Karpas-422 (cell line): ENCODE measurements at regions not wholly inside any gene's neighbourhood (a gene's known extent, or its start where the extent isn't known, plus 50 kb on each side); places are given as distances from the start of the nearest gene placed in this dataset.

ENCODE experiments used
- DNase-seq: peaks from one replicate; pipeline ENCODE4 v3.0.0-alpha.2; 2015
- H2AFZ ChIP-seq: fragments of 200-600 bp; sonication (generic); 2 replicates; pipeline ENCODE4 v1.6.1; 2014; ENCODE audit warnings: antibody characterized with exemption, low read length, mixed read lengths
- H3K27ac ChIP-seq: fragments of 200-600 bp; sonication (generic); 2 replicates; pipeline ENCODE4 v1.5.1; 2014; ENCODE audit warnings: mild to moderate bottlenecking, low read length, moderate library complexity
- H3K27me3 ChIP-seq: fragments of 200-600 bp; sonication (generic); 2 replicates; pipeline ENCODE4 v1.6.1; 2014; ENCODE audit warnings: low read length, mixed read lengths
- H3K36me3 ChIP-seq: fragments of 200-600 bp; sonication (generic); 2 replicates; pipeline ENCODE4 v1.6.1; 2014; ENCODE audit warnings: low read length, mixed read lengths; ENCODE audit not compliant: insufficient read depth
- H3K4me1 ChIP-seq: fragments of 200-600 bp; sonication (generic); 2 replicates; pipeline ENCODE4 v1.6.1; 2014; ENCODE audit warnings: mild to moderate bottlenecking, low read length, mixed read lengths
- H3K4me2 ChIP-seq: fragments of 200-600 bp; sonication (generic); 2 replicates; pipeline ENCODE4 v1.6.1; 2014; ENCODE audit warnings: low read length, low read depth, mild to moderate bottlenecking; ENCODE audit not compliant: poor library complexity, severe bottlenecking
- H3K4me3 ChIP-seq: fragments of 200-600 bp; sonication (generic); 2 replicates; pipeline ENCODE4 v1.5.1; 2014; ENCODE audit warnings: mild to moderate bottlenecking, antibody characterized with exemption, low read length, mixed read lengths
- H3K79me2 ChIP-seq: fragments of 200-600 bp; sonication (generic); 2 replicates; pipeline ENCODE4 v1.6.1; 2014; ENCODE audit warnings: mild to moderate bottlenecking, low read length, mixed read lengths
- H3K9ac ChIP-seq: fragments of 200-600 bp; sonication (generic); 2 replicates; pipeline ENCODE4 v1.6.0; 2014; ENCODE audit warnings: low read length
- H3K9me2 ChIP-seq: fragments of 200-600 bp; sonication (generic), shearing (Covaris generic); replicated peaks from 2 replicates; pipeline ENCODE4 v1.6.0; 2014; ENCODE audit warnings: mild to moderate bottlenecking, low read length, moderate library complexity; ENCODE audit not compliant: insufficient read depth
- H3K9me3 ChIP-seq: fragments of 300-700, 200-600 bp; sonication (generic); 2 replicates; pipeline ENCODE4 v1.6.1; 2014; ENCODE audit warnings: low read length, mixed read lengths
- H4K20me1 ChIP-seq: fragments of 200-600 bp; sonication (generic); 2 replicates; pipeline ENCODE4 v1.6.1; 2014; ENCODE audit warnings: mild to moderate bottlenecking, antibody characterized with exemption, low read length, low read depth; ENCODE audit not compliant: insufficient read depth

DNA sequence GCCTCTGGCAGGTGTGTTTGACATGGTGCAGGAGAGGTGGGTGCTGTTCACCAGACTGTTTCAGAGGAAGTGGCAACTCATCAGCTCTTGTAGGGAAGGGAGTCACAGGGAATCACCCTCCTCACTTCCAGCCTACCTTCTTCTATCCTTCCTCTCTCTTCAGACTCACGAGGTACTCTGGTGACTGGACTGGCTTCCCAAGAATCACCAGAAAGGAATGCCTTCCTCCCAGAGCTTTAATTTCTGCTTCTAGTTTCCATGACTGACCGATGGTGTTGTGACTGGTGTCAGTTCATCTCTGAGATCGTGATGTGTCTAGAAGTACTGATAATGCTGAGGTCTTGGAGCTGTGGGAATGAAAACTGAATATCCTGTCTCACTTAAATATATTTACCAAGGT lies 247.3 kb downstream of the KCTD12 start:
- H3K9me2 ChIP-seq, result no peaks in the 10 kb centered on the region

DNA sequence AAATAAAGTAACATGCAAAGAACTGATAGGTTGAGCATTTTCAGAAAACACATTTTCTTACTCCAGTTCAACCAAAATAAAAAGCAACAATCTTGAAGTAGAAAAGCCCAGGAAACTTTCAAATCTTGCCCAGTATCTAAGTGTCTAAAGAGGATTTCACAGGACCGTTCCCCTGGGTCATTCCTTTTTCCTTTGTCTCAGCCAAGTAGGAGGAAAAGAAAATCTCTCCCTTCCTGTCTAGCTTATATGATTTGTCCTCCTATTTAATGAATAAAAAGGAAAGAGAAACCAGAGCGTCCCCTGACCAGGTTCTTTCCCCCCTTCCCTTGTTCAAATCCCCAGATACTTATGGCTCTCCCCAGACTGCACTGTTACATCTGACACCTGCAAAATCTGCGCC lies 248.0 kb downstream of the KCTD12 start:
- H3K4me2 ChIP-seq, result no peak overlapping the region
- H3K4me1 ChIP-seq, result no peaks in the 10 kb centered on the region
- no peaks in the 10 kb centered on the region for H3K9me2 ChIP-seq
- no peaks in the 10 kb centered on the region for H3K9me3 ChIP-seq
- no peak overlapping the region for H2AFZ ChIP-seq
- no peak overlapping the region for H3K27ac ChIP-seq
- no peaks in the 10 kb centered on the region for H3K36me3 ChIP-seq
- no peak overlapping the region for H3K9ac ChIP-seq
- no peaks in the 10 kb centered on the region for H3K79me2 ChIP-seq
- DNase-seq, result no peak
- H3K4me3 ChIP-seq, result no peak overlapping the region
- no peaks in the 10 kb centered on the region for H3K27me3 ChIP-seq
- H4K20me1 ChIP-seq, result no peaks in the 10 kb centered on the region

More for the DNA sequence above, 247.3 kb downstream of the KCTD12 start:
- H3K27me3 ChIP-seq, result no peaks in the 10 kb centered on the region
- no peaks in the 10 kb centered on the region for H3K36me3 ChIP-seq
- H3K27ac ChIP-seq, result no peak overlapping the region
- no peak overlapping the region for H2AFZ ChIP-seq
- H3K79me2 ChIP-seq, result no peaks in the 10 kb centered on the region
- H3K4me3 ChIP-seq, result no peak overlapping the region
- no peaks in the 10 kb centered on the region for H4K20me1 ChIP-seq
- no peaks in the 10 kb centered on the region for H3K4me1 ChIP-seq
- no peak overlapping the region for H3K4me2 ChIP-seq
- no peak overlapping the region for H3K9ac ChIP-seq
- no peaks in the 10 kb centered on the region for H3K9me3 ChIP-seq
- DNase-seq, result no peak

DNA sequence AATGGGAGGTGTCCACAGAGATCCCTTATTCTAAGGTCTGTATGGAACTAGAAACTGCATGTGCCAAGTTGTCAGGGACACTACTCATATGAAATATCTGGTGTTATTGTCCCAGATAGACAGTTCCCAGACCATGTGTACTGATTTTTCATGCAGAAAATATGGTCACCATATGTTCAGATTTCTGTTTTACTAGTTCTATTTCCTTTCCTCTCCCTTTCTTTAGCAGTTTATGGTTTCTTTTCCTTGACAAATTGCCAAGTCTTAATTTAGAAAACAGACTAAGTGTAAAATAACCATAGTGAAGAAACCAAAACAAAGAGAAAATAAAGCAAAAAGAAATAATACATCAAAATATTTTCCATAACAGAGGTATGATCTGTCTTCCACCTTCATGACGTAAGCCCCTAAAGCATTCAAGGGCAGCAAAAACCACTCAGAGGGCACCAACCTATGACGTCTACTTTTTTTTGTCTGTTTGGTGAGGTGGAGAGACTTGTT lies 248.5 kb downstream of the KCTD12 start:
- Histone ChIP-seq H3K79me2 (no peaks in the 10 kb centered on the region), H2AFZ (no peak overlapping the region), H3K9ac (no peak overlapping the region), H3K4me2 (no peak overlapping the region), H3K4me3 (no peak overlapping the region), H3K4me1 (no peaks in the 10 kb centered on the region), H3K9me3 (no peaks in the 10 kb centered on the region), H4K20me1 (no peaks in the 10 kb centered on the region), H3K36me3 (no peaks in the 10 kb centered on the region), H3K27ac (no peak overlapping the region), H3K27me3 (no peaks in the 10 kb centered on the region), H3K9me2 (no peaks in the 10 kb centered on the region)
- DNase-seq, result no peak

DNA sequence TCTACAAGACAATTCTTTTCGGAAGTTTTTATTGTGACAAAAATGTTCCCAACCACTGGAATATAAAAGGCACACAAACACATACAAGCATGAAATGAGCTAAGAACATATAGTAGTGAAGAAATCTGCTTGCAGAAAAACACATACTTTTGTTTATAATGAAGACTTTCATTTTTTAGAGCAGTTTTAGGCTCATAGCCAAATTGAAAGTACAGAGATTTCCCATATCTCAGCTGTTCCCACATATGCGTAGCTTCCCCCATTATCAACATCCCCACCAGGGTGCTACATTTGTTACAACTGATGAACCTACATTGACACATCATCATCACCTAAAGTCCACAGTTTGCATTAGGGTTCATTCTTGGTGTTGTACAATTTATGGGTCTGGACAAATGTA lies 249.4 kb downstream of the KCTD12 start:
- Histone ChIP-seq H3K79me2 (no peaks in the 10 kb centered on the region), H3K27me3 (no peaks in the 10 kb centered on the region), H4K20me1 (no peaks in the 10 kb centered on the region), H3K9me2 (no peaks in the 10 kb centered on the region), H3K4me3 (no peak overlapping the region), H3K9me3 (no peaks in the 10 kb centered on the region), H2AFZ (no peak overlapping the region), H3K27ac (no peak overlapping the region), H3K4me2 (no peak overlapping the region), H3K4me1 (no peaks in the 10 kb centered on the region), H3K9ac (no peak overlapping the region), H3K36me3 (no peaks in the 10 kb centered on the region)
- DNase-seq, result no peak

DNA sequence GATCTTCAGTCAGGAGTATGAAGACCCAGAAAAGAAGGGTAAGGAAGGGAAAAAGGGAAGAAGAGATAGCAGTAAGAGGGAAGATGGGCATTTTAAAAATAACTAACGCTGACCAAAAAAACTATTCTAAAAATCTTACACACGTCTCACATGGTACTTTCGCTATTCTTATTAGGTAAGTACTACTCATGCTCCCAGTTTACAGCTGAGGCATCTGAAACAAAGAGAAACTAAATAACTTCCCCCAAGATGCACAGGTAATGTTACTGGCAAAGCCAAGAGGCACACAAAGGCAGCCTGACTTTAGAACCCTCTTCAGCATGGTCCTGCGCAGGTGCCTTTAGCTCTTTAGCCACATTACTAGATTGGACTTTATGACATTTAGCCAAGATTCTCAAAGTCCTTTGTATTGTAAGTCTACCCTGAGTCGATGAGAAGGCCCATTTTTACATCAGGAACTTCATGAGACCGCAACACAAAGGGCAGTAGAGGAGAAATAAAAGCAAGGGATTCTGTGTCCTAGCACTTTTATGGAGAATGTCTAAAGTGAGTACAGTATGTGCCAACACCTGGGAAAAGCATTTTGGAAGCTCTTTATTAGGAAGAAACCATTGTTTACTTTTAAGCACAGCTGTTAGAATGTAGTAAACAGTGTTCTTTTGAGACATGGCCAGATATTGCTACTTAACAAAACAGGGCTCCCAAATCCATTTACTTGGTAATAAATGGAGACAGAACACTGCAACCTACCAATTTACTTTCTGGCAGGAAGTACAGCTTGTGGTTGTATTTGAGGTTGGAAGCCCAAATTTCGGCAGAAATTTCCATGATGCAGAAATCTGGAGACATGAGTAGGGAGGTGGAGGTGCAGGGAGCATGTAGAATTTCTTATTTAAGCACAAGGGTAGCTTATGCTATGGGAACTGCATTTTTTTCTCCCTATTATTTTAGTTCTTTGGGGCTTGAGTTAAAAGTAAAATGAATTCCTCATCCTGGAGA lies 250.7 kb downstream of the KCTD12 start:
- Histone ChIP-seq H3K27ac (no peak overlapping the region), H3K36me3 (no peaks in the 10 kb centered on the region), H2AFZ (no peak overlapping the region), H3K79me2 (no peaks in the 10 kb centered on the region), H4K20me1 (no peaks in the 10 kb centered on the region), H3K9ac (no peak overlapping the region), H3K27me3 (no peaks in the 10 kb centered on the region), H3K9me3 (no peaks in the 10 kb centered on the region), H3K4me2 (no peak overlapping the region), H3K9me2 (no peaks in the 10 kb centered on the region), H3K4me1 (no peaks in the 10 kb centered on the region), H3K4me3 (no peak overlapping the region)
- DNase-seq, result no peak

DNA sequence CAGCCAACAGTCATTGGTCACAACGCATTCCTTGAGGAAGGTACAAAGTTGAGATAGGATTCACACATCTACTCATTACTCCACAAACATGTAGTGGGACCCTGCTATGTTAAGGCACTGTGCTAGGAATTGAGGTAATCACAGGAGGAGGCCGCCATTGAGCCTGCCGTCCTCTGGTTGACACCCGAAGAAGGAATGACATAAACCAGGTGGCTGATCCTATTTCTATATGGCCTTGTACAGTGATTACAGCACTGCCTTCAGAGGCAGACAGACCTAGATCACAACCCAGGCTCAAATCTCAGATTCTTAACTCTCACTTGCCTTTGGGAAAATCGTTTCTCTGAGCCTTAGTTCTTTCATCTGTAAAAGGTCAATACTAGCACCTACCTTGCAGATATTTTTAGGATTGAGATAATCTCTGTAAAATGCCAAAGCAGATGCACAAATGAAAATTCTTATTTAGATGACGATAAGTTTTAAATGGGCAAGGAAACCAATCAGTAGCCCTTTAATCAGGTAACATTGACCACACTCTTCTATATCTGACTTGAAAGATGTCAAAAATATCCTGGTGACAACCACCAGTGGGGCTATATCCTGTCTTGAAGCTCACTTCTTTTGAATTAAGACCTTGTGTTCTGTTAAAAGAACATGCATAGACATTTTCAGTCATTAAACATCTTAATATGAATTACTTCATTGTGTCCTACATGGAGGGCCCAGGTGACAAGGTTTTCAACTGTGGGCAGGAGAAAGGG lies 251.6 kb downstream of the KCTD12 start:
- no peaks in the 10 kb centered on the region for H3K36me3 ChIP-seq
- no peak overlapping the region for H3K27ac ChIP-seq
- no peak overlapping the region for H3K4me3 ChIP-seq
- H3K4me1 ChIP-seq, result no peaks in the 10 kb centered on the region
- no peak overlapping the region for H3K9ac ChIP-seq
- H3K27me3 ChIP-seq, result no peaks in the 10 kb centered on the region
- H3K79me2 ChIP-seq, result no peaks in the 10 kb centered on the region
- no peaks in the 10 kb centered on the region for H3K9me3 ChIP-seq
- no peak overlapping the region for H3K4me2 ChIP-seq
- H3K9me2 ChIP-seq, result no peaks in the 10 kb centered on the region
- no peaks in the 10 kb centered on the region for H4K20me1 ChIP-seq
- no peak overlapping the region for H2AFZ ChIP-seq
- DNase-seq, result no peak

DNA sequence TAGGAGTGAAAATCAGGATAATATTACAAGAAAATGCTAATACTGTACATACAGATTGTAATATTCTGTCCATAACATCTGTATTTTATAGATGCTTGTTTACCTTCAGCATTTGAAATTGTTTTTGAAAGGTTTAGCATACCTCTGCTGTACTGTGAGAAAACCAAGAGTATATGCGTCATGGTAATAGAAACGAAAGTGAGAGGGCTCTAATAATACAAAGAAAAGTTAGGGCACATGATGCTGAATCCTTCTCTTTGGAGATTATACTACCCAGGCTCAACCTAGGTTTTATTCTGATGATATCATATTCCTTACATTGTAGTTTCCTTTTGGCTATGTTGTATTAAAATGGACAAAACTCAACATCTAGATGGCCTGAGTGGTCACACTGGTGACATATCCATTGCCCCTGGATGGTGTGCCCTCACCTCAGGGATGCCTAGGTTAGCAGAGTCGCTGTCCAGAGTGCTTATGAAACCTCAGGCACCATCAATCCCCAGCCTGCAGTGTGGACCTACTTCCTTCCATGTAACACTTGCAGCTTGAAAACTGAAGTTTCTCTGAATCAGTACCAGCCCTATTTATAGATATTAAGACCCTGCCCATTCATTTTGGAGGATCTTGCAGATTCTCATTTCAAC lies 253.7 kb downstream of the KCTD12 start:
- H3K4me3 ChIP-seq, result no peak overlapping the region
- H4K20me1 ChIP-seq, result no peaks in the 10 kb centered on the region
- no peaks in the 10 kb centered on the region for H3K27me3 ChIP-seq
- no peak overlapping the region for H3K4me2 ChIP-seq
- no peak overlapping the region for H3K9ac ChIP-seq
- no peak for DNase-seq
- H3K9me2 ChIP-seq, result no peaks in the 10 kb centered on the region
- H3K79me2 ChIP-seq, result no peaks in the 10 kb centered on the region
- no peaks in the 10 kb centered on the region for H3K4me1 ChIP-seq
- H3K27ac ChIP-seq, result no peak overlapping the region
- H3K9me3 ChIP-seq, result no peaks in the 10 kb centered on the region
- no peaks in the 10 kb centered on the region for H3K36me3 ChIP-seq
- no peak overlapping the region for H2AFZ ChIP-seq
